HepG2 (cell line): ENCODE measurements at regions not wholly inside any gene's neighbourhood (a gene's known extent, or its start where the extent isn't known, plus 50 kb on each side); places are given as distances from the start of the nearest gene placed in this dataset.

ENCODE experiments used
- MED1 ChIP-seq: sonication (generic); formaldehyde crosslinking; IDR thresholded peaks from 2 replicates; pipeline ENCODE4 v1.4.0; 2020; ENCODE audit warnings: missing genetic modification reagents
- POLR2AphosphoS2 ChIP-seq: IDR thresholded peaks from 2 replicates; pipeline ENCODE4 v1.6.1; 2011; ENCODE audit warnings: low read depth, low read length, improper control_type of control experiment
- RBM39 ChIP-seq: fragments of 200-400 bp; formaldehyde crosslinking; IDR thresholded peaks from one replicate; pipeline ENCODE4 v1.6.1; 2018; ENCODE audit warnings: antibody characterized with exemption, mild to moderate bottlenecking, low read depth, low read length; ENCODE audit not compliant: poor library complexity, severe bottlenecking
- SIX4 ChIP-seq: sonication (generic); formaldehyde crosslinking; IDR thresholded peaks from 2 replicates; pipeline ENCODE4 v1.4.0; 2020; ENCODE audit warnings: missing genetic modification reagents
- YEATS4 ChIP-seq: sonication (generic); formaldehyde crosslinking; IDR thresholded peaks from 2 replicates; pipeline ENCODE4 v1.4.0; 2020; ENCODE audit warnings: missing genetic modification reagents, borderline replicate concordance
- ZBTB42 ChIP-seq: sonication (generic); formaldehyde crosslinking; IDR thresholded peaks from 2 replicates; pipeline ENCODE4 v1.5.0; 2020; ENCODE audit warnings: mild to moderate bottlenecking, missing genetic modification reagents
- ZIK1 ChIP-seq: sonication (generic); formaldehyde crosslinking; IDR thresholded peaks from 2 replicates; pipeline ENCODE4 v1.5.0; 2020; ENCODE audit warnings: mild to moderate bottlenecking, low read depth, missing genetic modification reagents, borderline replicate concordance
- ZNF253 ChIP-seq: sonication (generic); formaldehyde crosslinking; IDR thresholded peaks from 2 replicates; pipeline ENCODE4 v1.8.0; 2022; ENCODE audit warnings: mild to moderate bottlenecking, missing genetic modification reagents, borderline replicate concordance
- ZNF430 ChIP-seq: sonication (generic); formaldehyde crosslinking; IDR thresholded peaks from 2 replicates; pipeline ENCODE4 v1.9.0; 2021; ENCODE audit warnings: mild to moderate bottlenecking, missing genetic modification reagents
- ZNF614 ChIP-seq: IDR thresholded peaks from 2 replicates; pipeline ENCODE4 v1.6.1; 2018; ENCODE audit warnings: missing biosample characterization, missing genetic modification reagents, inconsistent platforms, borderline replicate concordance
- ZNF660 ChIP-seq: sonication (generic); formaldehyde crosslinking; IDR thresholded peaks from 2 replicates; pipeline ENCODE4 v1.5.1; 2020; ENCODE audit warnings: mild to moderate bottlenecking, low read depth, missing genetic modification reagents, borderline replicate concordance
- TF ChIP-seq, protein P1 (sequence below): sonication (generic); formaldehyde crosslinking; IDR thresholded peaks from 2 replicates; pipeline ENCODE4 v1.9.0; 2021; ENCODE audit warnings: missing genetic modification reagents, borderline replicate concordance
- TF ChIP-seq, protein P2 (sequence below): sonication (generic); formaldehyde crosslinking; IDR thresholded peaks from 2 replicates; pipeline ENCODE4 v1.5.0; 2020; ENCODE audit warnings: missing genetic modification reagents
- TF ChIP-seq, protein P3 (sequence below): IDR thresholded peaks from 2 replicates; pipeline ENCODE4 v1.6.1; 2016; ENCODE audit warnings: mild to moderate bottlenecking, missing biosample characterization, missing genetic modification reagents
- TF ChIP-seq, protein P4 (sequence below): sonication (generic); formaldehyde crosslinking; IDR thresholded peaks from 2 replicates; pipeline ENCODE4 v1.5.1; 2020; ENCODE audit warnings: mild to moderate bottlenecking, moderate library complexity, missing genetic modification reagents
- TF ChIP-seq, protein P5 (sequence below): sonication (generic); formaldehyde crosslinking; IDR thresholded peaks from 2 replicates; pipeline ENCODE4 v1.4.0; 2020; ENCODE audit warnings: missing genetic modification reagents
- TF ChIP-seq, protein P6 (sequence below): IDR thresholded peaks from 2 replicates; pipeline ENCODE4 v1.6.1; 2016; ENCODE audit warnings: low read depth, missing genetic modification reagents, missing compliant biosample characterization

DNA sequence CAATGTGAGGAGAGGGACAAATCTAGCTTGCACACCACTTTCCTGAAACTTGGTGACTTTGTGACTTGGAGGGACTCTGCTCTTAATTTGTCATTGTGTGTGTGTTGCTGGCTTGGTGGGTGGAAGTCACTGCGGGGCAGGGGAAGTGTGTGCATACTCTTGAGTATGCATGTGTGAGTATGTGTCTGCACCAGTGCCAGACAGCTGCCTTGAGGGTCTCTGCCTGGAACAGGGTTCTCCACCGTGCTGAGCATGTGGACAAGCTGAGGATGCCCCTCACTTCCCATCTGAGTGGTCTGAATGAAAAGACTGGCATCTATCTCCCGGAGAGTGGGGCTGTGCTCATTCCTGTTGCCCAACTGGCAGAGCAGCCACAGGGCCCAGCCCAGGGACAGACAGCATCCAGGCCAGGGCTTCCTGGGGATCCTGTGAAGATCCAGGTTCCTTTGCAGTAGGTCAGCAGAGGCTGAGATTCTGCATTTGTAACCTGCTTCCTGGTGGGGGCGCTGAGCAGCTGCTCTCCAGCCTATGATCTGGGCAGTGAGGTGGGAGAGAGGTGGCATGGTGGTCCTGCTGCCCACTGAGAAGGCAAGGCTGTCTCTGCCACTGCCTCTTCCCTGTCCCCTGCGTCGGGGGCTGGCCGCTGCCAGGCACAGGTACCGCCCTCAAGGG, 138.9 kb upstream of the HAAO start (continued):
- TF ChIP-seq, protein P1, sequence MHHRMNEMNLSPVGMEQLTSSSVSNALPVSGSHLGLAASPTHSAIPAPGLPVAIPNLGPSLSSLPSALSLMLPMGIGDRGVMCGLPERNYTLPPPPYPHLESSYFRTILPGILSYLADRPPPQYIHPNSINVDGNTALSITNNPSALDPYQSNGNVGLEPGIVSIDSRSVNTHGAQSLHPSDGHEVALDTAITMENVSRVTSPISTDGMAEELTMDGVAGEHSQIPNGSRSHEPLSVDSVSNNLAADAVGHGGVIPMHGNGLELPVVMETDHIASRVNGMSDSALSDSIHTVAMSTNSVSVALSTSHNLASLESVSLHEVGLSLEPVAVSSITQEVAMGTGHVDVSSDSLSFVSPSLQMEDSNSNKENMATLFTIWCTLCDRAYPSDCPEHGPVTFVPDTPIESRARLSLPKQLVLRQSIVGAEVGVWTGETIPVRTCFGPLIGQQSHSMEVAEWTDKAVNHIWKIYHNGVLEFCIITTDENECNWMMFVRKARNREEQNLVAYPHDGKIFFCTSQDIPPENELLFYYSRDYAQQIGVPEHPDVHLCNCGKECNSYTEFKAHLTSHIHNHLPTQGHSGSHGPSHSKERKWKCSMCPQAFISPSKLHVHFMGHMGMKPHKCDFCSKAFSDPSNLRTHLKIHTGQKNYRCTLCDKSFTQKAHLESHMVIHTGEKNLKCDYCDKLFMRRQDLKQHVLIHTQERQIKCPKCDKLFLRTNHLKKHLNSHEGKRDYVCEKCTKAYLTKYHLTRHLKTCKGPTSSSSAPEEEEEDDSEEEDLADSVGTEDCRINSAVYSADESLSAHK, result no peak
- TF ChIP-seq MED1 (CRISPR knock-in tag) (peak; percentile 67), YEATS4 (CRISPR knock-in tag) (no peak), POLR2AphosphoS2 (no peak), ZIK1 (CRISPR knock-in tag) (no peak), ZNF660 (CRISPR knock-in tag) (no peak), ZNF614 (CRISPR knock-in tag) (peak; percentile 47; the same call in 1 of the 2 replicates), ZNF430 (CRISPR knock-in tag) (no peak), ZNF253 (CRISPR knock-in tag) (no peak), ZBTB42 (CRISPR knock-in tag) (no peak), SIX4 (CRISPR knock-in tag) (0 out of 2 replicates have a peak, but pooled peaks have one; percentile 23), RBM39 (no peak)
- TF ChIP-seq, protein P2, sequence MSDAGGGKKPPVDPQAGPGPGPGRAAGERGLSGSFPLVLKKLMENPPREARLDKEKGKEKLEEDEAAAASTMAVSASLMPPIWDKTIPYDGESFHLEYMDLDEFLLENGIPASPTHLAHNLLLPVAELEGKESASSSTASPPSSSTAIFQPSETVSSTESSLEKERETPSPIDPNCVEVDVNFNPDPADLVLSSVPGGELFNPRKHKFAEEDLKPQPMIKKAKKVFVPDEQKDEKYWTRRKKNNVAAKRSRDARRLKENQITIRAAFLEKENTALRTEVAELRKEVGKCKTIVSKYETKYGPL (CRISPR knock-in tag), result no peak
- TF ChIP-seq, protein P3, sequence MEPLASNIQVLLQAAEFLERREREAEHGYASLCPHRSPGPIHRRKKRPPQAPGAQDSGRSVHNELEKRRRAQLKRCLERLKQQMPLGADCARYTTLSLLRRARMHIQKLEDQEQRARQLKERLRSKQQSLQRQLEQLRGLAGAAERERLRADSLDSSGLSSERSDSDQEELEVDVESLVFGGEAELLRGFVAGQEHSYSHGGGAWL (CRISPR knock-in tag), result 0 out of 2 replicates have a peak, but pooled peaks have one; percentile 27
- TF ChIP-seq, protein P4, sequence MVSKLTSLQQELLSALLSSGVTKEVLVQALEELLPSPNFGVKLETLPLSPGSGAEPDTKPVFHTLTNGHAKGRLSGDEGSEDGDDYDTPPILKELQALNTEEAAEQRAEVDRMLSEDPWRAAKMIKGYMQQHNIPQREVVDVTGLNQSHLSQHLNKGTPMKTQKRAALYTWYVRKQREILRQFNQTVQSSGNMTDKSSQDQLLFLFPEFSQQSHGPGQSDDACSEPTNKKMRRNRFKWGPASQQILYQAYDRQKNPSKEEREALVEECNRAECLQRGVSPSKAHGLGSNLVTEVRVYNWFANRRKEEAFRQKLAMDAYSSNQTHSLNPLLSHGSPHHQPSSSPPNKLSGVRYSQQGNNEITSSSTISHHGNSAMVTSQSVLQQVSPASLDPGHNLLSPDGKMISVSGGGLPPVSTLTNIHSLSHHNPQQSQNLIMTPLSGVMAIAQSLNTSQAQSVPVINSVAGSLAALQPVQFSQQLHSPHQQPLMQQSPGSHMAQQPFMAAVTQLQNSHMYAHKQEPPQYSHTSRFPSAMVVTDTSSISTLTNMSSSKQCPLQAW, result no peak
- TF ChIP-seq, protein P5, sequence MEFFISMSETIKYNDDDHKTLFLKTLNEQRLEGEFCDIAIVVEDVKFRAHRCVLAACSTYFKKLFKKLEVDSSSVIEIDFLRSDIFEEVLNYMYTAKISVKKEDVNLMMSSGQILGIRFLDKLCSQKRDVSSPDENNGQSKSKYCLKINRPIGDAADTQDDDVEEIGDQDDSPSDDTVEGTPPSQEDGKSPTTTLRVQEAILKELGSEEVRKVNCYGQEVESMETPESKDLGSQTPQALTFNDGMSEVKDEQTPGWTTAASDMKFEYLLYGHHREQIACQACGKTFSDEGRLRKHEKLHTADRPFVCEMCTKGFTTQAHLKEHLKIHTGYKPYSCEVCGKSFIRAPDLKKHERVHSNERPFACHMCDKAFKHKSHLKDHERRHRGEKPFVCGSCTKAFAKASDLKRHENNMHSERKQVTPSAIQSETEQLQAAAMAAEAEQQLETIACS (CRISPR knock-in tag), result no peak
- TF ChIP-seq, protein P6, sequence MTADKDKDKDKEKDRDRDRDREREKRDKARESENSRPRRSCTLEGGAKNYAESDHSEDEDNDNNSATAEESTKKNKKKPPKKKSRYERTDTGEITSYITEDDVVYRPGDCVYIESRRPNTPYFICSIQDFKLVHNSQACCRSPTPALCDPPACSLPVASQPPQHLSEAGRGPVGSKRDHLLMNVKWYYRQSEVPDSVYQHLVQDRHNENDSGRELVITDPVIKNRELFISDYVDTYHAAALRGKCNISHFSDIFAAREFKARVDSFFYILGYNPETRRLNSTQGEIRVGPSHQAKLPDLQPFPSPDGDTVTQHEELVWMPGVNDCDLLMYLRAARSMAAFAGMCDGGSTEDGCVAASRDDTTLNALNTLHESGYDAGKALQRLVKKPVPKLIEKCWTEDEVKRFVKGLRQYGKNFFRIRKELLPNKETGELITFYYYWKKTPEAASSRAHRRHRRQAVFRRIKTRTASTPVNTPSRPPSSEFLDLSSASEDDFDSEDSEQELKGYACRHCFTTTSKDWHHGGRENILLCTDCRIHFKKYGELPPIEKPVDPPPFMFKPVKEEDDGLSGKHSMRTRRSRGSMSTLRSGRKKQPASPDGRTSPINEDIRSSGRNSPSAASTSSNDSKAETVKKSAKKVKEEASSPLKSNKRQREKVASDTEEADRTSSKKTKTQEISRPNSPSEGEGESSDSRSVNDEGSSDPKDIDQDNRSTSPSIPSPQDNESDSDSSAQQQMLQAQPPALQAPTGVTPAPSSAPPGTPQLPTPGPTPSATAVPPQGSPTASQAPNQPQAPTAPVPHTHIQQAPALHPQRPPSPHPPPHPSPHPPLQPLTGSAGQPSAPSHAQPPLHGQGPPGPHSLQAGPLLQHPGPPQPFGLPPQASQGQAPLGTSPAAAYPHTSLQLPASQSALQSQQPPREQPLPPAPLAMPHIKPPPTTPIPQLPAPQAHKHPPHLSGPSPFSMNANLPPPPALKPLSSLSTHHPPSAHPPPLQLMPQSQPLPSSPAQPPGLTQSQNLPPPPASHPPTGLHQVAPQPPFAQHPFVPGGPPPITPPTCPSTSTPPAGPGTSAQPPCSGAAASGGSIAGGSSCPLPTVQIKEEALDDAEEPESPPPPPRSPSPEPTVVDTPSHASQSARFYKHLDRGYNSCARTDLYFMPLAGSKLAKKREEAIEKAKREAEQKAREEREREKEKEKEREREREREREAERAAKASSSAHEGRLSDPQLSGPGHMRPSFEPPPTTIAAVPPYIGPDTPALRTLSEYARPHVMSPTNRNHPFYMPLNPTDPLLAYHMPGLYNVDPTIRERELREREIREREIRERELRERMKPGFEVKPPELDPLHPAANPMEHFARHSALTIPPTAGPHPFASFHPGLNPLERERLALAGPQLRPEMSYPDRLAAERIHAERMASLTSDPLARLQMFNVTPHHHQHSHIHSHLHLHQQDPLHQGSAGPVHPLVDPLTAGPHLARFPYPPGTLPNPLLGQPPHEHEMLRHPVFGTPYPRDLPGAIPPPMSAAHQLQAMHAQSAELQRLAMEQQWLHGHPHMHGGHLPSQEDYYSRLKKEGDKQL (CRISPR knock-in tag), result no peak
